Ammon's horn (tissue), 1 donor: ENCODE measurements at regions not wholly inside any gene's neighbourhood (a gene's known extent, or its start where the extent isn't known, plus 50 kb on each side); places are given as distances from the start of the nearest gene placed in this dataset.

Experiments
- DNase-seq: peaks from one replicate; pipeline ENCODE4 v3.0.0-alpha.2; 2016; ENCODE audit warnings: low spot score

GRCh38 chr15:80308002-80308401, 56.0 kb upstream of the CTXND1 start:
- DNase-seq = no peak

GRCh38 chr15:80309769-80310384, 57.9 kb upstream of the CTXND1 start:
- peak; percentile 57 for DNase-seq

- DNase-seq = no peak
Measured at GRCh38 chr15:80310776-80311175, 58.8 kb upstream of the CTXND1 start.

GRCh38 chr15:80315289-80315987, 63.4 kb upstream of the CTXND1 start:
- no peak for DNase-seq

- DNase-seq = peak; percentile 34
Measured at GRCh38 chr15:80317389-80318182, 65.6 kb upstream of the CTXND1 start.

DNA sequence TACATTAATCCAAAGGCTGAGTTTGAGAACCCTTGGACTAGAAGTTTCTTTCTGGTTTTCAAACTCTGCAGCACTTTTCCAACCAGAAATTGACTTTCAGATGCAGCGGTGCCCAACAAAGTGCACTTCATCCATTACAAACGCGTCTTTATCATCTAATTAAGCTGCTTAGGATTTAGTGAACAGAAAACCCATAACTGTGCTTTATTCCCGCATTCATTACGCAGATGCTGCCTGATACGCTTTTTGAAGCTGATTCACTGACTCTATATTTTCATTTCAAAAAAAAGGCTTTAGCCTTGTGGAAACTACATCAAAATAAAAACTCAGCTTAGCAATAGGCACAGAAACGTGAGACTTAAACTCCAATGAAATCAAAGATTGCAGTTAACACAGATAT, 69.8 kb upstream of the CTXND1 start:
- DNase-seq = no peak

DNA sequence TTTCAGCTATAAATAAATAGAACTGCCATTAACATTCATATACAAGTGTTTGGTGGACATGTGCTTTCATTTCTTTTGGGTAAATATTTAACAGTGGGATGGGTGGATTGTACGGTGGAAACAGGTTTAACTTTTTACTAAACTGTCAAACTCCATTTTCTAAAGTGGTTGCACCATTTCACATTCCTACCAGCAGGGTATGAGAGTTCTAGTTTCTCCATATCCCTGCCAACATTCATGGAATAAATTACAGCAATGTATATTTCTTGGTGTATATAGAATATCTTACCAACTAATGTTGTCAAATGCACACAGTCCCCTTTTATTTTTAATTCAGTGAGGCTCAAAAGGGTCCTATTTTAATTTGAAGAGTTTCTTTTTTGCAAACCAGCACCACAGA, 71.3 kb upstream of the CTXND1 start:
- DNase-seq = no peak

DNA sequence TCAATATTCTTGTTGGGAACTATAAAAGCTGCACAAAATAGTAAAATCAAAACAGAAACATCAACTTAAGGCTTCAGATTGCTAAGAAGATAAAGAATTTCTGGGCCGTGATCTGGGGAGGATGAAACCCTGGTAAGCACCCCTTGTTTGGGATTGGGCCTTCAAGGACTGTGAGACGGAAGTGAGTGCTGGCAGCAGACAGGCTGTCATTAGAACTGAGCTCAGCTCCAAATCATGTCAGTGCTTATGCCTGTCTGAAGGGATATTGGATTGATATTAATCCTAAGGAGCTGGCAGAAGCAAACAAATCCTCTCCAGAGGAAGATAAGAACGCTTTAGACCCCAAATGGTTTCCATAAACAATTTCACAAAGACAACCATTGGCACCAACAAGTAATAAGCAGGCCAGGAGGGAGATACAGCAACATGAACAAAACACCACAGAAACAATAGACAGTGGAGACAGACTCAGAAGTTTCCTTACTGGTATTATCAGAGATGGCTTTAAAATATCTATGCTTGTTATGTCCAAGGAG, 72.6 kb upstream of the CTXND1 start:
- DNase-seq = no peak

DNA sequence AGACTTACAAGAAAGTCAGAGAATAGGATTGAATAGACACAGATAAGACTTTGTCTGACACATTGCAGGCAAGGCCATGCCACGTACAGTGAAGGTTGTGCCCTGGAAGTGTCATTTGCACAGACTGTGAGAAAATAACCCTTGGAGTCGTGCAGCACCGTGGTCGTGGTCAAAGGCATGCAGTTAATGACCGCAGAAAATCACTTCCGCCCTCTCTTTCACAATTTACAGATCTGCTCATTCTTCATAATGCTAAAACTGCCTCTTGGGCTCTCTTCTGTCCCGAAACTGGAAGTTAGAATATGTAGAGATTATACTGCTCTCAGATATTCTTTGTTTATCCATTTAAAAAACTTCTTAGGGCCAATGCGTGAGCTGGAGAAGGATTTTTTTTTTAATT, 73.2 kb upstream of the CTXND1 start:
- DNase-seq = no peak

DNA sequence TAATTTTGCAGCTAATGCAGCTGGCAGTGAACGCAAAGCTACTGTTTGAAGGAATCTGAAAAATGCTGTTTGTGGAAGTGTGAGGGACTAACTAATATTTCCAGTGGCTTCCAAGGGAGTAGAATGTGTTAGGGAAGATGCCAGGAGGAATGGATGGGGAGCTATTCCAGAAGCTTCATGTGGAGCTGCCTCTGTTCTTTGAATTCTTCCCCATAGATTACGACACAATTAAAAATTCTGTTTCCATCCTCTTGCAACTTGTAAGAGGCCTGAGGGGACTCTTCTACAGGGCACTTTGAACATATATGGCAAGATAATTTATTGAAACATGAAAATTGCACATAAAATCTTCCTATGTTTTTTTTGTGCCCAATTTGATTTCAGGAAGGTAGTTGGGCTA, 74.3 kb upstream of the CTXND1 start:
- no peak for DNase-seq

GRCh38 chr15:80328496-80328895, 75.7 kb upstream of the ARNT2 start:
- DNase-seq = no peak

DNA sequence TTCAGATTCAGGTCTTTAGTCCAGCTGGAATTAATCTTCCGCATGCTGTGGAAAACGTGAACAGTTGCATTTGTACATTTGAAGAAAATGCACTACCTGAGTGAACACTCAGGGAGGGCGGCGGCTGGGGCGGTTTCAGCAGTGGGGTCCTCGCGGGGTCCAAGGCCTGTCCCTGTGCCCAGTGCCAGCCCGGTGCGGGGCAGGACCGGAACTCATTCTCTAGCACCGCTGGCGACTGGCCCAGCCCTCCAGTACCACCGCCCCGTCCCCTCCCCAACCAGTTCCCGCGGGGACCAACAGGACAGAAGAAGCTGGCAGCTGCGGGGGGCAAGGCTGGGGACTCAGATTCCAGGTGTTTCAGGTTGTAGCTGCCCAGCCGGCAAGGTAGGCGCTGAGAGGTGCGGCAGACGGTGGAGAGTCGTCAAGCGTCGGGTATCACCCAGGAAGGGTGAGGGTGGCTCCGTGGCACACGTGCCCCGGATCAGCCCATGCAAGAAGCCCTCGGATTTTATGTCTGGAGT, 72.2 kb upstream of the ARNT2 start:
- no peak for DNase-seq

- no peak for DNase-seq
Measured at GRCh38 chr15:80333261-80333660, 70.9 kb upstream of the ARNT2 start.

GRCh38 chr15:80334521-80334920, 69.7 kb upstream of the ARNT2 start:
- DNase-seq = no peak

- DNase-seq = no peak
Measured at GRCh38 chr15:80339601-80340000, 64.6 kb upstream of the ARNT2 start.

GRCh38 chr15:80342148-80342547, 62.0 kb upstream of the ARNT2 start:
- DNase-seq = no peak

GRCh38 chr15:80343554-80343992, 60.6 kb upstream of the ARNT2 start:
- DNase-seq = no peak

DNA sequence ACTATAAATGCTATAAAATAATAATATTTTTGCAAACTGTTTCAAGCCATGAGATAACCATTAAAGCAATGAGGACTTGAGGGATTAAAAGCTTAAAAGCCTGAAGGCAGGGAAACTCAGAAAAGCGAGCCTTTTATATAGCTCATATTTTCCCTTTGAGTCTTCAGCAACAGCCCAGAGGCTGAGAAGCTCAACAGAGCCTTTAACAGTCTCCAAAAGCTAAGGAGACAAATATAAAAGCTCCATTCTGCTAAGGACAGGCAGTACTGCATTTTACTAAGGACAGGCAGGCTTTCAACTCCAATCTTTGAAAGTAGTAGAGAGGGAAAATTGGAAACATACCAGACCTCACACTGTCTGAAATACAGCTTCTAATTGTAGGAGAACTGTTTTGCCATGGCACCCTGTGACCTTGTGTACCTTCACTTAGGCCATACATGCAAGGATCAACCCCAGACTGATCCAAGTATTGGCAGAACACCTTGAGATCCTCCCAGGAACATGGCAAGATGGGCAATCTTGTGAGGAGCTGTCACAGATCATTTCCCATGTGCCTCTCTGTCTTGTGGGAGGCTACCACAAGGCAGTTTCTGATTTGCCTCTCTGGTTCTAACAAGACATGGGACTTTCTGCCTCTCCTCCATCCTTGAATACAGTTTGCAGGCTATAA, 53.1 kb upstream of the ARNT2 start:
- peak; percentile 33 for DNase-seq
